Amniotic stem cell (primary cell): ENCODE measurements at regions not wholly inside any gene's neighbourhood (a gene's known extent, or its start where the extent isn't known, plus 50 kb on each side); places are given as distances from the start of the nearest gene placed in this dataset.
"Not testable (repeated sequence)": the region's sequence is repeated elsewhere in the genome, so short reads cannot be mapped to it uniquely, and the experiment has no call there.

Source experiments
- DNase-seq: peaks from one replicate; lab custom pipeline; 2025; lab: John Stamatoyannopoulos, UW

DNA sequence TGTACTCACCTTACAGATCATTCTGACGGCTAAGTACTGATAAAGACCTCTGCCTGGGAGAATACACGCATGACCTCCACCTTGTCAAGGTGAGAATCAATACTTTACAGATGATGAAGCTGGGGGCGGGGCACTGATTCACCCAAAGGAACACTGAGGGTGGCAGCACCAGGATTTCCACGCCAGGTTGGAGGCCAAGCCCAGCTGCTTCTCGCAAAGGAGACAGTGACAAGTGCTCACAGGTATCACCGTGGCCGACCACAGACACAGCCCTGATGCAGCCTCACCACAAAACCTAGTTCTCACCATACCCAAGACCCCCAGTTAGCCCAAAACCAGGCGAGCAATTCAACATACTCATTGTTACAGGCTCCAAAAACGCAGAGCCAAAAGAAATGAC, 434.2 kb downstream of the SOX9 start:
- no peak for DNase-seq

DNA sequence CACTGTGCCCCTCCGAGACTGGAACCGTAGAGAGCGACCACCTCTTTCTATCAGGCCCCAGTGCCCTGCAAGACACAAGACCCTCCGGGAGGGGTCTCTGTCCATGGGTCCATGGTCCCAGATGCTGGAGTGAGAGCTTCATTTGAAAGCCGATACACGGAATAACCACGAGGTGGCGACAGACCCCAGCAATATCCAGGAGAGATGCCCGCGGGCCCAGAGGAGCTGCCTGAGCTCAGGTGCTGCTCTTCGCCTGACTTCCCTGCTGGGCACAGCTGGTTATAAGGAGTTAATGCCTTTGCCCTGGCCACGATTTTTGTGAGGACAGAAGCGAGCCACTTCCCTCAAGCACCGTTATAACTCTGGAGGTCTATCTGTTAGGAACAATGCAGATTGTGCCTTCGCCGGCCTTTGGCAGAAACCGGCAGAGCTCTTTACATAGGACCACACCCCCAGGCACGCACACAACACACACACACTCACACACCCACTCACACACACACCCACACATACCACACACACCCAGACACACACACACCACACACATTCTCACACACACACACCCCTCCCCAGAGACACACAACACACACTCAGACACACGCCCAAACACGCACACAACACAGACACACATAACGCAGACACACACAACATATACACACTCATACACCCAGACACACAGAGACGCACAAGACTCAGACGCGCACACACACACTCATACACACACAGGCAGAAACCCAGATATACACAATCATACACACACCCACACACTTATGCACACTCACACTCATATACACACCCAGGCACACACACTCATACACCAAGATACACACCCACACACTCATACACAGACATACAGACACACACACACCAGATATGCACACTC, 436.4 kb downstream of the SOX9 start:
- DNase-seq: peak; percentile 48

DNA sequence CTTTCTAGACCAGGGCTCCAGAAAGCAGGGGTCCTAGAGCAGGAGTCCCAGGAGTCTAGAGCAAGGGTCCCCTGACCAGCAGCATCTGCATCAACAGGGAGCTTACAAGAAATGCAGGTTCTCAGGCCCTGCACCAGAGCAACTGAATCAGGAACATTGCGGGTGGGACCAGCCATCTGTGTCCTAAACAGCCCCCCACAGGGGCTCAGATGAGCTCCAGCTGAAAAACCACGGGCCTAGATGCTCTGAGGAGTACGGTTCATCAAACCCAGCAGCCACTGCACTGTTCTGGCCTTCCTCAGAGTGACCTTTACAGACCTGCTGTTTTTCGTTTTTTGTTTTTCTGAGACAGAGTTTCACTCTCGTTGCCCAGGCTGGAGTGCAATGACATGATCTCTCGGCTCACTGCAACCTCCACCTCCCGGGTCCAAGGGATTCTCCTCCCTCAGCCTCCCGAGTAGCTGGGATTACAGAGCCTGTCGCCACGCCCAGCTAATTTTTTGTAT, 438.2 kb downstream of the SOX9 start:
- no peak for DNase-seq

DNA sequence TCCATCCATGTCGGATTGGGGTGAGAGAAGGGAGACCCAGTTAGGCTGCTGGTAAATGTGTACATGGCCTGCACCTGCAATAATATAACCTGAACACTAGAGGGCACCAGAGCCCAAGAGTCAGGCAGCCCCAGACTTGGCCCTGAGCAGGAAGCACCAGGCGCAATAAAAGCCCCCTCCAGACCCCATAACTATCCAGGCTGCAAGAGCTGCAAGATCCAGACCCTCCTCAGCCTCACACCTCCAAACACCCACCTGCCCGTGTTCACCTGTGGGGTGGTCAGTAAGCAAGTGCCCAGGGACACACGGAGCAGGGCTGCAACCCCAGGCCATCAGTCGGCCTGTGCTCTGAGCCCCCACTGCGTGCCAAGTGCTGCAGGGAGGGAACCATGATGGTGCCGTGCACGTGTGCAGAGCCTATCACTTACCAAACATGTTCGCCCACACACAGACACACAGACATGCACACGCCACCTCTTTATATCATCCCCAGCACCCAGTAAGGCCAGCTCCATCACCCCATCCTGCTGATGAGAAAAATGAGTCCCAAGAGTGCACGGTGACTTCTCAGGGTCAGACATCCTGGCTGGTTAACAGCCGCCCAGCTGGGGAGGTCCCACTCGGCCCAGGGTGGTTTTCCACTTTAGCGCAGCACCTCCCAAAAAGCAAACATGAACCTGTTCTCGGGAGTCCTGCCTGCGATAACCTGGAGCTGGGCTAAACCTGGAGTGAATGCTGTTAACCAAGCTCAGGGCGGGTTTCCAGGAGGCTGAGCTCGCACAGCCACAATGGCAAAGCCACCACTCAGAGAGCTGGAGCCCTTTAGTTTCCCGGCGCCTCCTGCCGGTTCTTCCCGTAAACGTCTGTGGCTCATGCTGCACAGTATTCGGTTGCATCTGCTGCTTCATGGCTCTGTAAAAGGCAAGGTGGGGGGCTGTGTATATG, 439.8 kb downstream of the SOX9 start:
- no peak for DNase-seq

DNA sequence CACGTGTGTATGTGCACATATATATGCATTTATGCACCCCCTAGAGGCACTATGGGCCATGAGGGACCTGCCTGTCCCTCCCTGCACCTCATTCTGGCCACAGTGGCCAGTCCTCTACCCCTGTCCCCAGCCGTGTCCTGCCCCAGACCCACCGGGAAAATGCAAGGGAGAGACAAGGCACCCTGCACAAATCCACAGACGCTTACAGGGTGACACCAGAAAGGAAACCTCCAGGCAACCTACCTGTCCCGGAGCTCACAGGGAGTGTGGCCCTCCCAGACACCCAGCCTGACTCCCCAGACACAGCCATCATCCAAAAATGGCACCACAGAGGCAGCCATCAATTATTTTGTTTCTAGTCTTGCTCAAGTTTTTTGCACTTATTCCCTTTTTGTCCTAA, 440.4 kb downstream of the SOX9 start:
- DNase-seq: no peak

DNA sequence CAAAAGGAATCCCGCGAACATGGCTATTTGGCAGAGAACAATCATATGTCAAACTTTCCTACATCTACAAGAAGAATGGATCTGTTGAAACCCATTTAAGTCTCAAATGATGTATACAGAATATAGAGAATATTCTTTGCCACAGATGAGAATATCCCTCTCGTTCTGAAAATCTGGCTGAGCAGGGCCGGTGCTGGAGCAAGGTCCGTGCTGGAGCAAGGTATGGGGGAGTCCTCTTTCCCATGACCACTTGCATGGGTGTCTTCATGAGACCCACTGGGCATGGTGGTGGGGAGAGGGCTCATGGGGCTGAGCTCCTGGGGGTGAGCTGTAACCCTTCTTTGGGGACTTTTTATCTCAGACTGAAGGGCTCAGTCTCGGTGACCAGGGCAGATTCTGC, 440.9 kb downstream of the SOX9 start:
- DNase-seq: no peak

DNA sequence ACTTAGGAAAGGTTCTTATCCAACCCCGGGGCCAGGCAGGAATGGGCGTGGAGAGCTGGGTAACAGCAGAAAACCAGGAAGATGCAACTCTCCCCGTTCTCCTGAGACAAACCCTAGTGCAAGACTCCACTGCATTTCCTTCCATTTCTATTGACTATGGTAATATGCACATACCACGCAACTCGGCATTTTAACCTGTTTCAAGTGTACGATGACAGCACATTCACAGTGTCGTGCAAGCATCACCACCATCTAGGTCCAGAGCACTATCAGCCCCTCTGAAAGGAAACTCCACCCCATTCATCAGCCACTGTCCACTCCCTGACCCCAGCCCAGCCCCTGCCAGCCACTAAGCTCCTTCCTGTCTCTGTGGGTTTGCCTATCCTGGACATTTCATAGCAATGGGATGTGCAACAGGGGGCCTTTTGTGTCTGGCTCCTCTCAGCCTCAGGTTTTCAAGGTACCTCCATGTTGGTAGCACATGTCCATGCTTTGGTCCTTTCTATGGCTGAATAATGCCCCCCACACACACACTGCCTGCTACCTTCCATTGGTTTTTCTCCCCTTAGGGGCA, 441.9 kb downstream of the SOX9 start:
- no peak for DNase-seq

DNA sequence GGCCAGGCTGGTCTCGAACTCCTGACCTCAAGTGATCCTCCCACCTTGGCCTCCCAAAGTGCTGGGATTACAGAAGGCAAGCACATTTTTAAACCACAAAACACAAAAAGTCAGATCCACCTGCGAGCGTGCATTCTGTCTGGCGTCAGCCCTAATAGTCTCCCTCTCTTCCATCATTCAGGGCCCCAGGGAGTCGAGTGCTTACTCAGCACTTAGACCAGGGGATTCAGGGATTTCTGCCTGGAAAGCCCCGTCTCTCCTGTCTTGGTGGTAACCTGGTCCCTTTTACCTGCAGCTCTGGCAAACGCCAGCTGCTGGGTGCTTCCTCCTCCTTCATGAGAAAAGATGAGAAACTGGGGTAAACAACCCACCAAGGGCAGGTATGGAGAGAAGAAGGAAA, 443.1 kb downstream of the SOX9 start:
- no peak for DNase-seq

DNA sequence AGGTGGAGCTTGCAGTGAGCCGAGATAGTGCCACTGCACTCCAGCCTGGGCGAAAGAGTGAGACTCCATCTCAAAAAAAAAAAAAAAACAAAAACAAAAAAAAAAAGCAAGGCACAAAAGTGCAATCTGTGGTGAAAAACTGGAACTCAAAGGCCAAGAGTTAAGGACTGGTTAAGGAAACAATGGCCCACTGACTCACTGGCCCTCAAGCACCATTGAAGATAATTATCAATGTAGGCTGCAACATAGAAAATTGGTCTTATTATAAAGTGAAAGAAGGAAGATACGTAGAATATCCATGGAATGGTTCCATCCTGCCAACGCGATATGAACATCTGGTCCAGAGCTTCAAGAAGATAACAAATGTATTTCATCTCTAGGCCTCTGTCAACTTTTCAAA, 444.2 kb downstream of the SOX9 start:
- no peak for DNase-seq

DNA sequence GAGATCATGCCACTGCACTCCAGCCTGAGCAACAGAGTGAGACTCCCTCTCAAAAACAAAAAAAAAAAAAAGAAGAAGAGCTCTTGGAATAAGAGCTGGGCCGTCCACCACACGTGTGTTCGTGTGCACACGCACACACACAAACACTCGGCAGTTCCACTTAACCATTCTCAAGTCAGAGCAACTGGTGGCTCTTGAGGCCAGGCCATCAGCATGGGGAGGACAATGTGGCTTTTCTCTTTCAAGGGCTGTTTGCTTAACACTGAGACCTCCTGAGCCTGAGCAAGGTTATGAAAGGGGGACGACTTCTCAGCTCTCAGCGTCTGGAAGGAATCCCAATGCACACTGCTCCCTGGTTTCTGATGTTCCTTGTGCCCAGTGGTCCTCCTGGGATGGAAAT, 444.9 kb downstream of the SOX9 start:
- DNase-seq: no peak

DNA sequence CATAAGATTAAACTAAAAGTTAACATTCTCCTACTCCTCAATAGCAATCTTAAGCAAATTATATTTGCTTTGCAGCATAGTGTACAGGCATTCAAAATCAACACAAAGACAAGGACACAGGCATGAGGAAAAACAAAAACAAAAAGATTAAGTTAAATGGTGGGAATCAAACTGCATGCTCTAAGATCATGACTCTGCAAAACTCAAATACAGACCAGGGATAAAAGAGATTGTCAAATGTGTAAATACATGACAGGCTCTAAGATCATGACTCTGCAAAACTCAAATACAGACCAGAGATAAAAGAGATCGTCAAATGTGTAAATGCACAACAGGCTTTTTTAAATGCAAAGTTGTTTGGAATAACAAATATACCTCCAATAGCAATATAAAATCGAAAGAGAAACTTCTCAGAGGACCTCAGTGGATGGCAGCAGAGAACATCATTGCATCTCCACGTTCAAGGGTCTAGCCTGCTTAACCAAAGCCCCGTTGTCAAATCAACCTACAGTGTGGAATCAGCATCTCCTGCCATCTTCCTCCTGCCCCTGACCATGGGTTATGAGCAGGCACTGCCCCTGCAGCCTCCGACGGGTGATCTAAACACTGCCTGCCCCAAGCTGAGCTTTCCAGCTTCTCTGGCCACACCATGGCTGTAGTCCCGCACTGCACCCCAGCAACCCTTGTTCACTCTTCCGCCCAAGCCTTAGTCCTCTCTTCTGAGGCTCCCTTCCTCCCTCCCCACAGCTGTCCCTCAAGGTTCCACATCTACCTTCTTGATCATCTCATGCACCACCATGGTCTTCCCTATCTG, 446.1 kb downstream of the SOX9 start:
- DNase-seq: no peak

DNA sequence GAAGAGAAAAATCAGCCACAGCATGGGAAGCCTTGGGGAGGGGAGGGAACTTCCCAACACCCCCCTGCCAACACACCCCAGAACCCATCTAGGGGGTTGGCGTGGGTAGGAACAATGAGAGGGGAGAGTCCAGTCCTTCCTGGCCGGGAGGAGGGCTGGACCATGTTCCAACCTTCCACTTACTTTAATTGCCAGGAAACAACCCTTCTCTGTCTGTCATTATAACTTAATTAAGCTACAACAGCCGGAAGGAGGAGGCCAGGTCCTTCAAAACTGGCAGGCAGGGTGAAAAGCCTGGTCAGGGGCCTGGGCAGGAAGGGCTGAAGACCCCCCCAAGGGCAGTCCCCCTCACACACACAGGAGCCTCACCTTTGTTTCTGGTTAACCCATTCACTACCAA, 447.0 kb downstream of the SOX9 start:
- DNase-seq: no peak

DNA sequence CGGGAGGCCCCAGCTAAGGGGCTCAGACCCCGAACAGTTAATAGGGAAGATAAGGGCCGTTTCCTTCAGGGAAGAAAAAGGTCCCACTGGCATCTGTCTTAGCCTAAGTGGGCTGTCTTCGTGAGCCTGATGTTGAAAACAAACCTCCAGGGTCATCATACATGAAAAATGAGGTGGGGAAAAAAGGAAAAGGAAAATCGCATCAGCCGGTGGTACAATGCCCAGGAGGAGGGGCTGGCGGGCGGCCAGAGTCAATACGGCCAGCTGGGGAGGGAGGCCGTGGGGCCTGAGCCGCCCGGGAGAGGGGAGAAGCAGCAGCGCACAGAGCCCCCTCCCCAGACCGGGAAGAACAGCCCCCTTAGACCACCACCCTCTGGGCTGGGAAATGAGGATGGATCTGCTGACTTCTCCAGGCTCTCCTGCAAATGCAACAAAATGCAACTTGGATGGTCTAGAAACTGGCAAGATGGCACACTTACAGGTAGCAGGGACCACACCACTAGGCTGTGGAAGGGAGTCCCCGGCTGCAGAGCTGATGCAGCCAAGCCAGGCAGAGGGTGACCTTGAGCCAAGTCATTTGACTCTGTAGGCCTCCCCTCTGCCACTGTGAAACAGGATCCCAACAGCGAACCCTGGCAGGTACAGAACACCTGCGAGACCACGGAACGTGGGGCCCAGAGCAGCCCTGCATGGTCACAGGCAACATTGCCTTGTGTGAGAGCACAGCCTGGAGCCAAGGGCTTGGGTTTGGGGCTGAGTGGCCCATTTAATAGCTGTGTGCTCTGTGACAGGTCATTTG, 448.5 kb downstream of the SOX9 start:
- DNase-seq: no peak

DNA sequence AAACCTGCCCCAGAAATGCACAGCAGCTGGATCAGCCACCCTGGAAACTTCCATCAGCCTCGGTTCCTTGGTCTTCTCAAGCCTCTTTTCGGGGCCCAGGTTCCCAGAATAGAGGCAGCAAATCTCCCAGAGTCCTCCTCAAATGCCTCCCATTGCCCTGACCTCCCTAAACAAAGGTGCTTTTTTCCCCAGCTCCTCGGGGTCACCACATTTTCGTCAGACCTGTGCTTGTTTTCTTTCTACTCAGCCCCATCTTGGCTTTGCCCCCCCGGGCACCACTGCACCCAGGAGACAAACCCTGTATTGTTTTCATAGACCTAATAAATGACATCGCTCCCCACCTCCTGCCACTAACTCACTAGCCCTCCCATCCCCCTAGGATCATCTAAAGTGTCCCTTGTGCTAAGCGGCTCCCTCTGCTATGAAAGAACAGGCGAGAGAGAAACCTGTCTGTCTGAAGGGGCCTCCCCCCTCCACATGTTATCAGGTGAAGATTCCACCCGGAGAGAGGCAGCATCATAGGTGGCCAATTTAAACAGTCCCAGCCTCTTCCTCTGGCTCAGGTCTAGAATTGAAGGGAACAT, 451.1 kb downstream of the SOX9 start:
- no peak for DNase-seq

DNA sequence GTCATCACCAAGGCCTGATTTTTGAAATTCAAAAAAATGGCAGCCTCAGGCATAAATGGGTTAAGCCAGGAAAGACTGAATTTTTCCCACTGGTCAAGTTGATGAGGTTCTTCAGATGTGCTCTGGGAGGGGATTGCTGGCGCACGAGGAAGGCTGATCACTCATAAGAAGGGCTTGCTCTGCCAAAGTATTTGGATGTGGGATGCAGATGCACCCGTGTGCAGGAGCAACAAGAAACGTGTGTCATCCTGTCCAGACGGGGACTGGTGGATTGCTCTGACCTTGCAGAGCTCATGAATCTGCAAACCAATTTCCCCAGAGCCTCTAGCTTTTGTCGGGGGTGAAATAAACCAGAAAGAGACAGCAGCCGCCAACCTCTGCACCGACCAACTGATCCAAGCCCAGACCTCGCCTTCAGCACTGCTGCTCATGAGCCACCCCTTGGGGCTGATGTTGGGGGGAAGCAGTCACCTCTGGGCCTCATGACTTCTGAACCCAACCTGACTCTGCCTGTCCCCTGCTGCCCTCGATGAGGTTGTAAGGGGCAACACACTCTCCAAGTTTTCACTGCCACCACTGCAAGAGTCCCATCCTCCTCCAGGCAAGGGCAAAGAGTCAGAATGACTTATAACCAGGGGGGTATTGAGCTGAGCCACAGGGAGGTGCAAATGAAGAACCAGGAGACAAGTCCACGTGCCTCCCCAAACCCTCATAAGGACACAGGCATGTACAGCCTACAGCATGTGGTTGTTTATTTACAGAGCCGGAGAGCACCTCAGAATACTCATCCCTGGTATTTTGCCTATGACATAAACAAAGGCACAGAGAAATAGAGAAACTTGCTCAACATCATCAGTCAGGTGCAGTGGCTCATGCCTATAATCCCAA, 452.0 kb downstream of the SOX9 start:
- no peak for DNase-seq

DNA sequence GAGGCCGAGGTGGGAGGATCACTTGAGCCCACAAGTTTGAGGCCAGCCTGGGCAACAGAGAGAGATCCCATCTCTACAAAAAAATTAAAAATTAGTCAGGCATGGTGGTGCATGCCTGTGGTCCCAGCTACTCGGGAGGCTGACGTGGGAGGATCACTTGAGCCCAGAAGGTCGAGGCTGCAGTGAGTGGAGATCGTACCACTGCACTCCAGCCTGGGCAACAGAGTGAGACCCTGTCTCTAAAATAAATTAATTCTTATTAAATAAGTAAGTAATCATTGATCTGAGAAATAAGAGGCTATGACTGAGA, 452.6 kb downstream of the SOX9 start:
- not testable (repeated sequence) for DNase-seq

DNA sequence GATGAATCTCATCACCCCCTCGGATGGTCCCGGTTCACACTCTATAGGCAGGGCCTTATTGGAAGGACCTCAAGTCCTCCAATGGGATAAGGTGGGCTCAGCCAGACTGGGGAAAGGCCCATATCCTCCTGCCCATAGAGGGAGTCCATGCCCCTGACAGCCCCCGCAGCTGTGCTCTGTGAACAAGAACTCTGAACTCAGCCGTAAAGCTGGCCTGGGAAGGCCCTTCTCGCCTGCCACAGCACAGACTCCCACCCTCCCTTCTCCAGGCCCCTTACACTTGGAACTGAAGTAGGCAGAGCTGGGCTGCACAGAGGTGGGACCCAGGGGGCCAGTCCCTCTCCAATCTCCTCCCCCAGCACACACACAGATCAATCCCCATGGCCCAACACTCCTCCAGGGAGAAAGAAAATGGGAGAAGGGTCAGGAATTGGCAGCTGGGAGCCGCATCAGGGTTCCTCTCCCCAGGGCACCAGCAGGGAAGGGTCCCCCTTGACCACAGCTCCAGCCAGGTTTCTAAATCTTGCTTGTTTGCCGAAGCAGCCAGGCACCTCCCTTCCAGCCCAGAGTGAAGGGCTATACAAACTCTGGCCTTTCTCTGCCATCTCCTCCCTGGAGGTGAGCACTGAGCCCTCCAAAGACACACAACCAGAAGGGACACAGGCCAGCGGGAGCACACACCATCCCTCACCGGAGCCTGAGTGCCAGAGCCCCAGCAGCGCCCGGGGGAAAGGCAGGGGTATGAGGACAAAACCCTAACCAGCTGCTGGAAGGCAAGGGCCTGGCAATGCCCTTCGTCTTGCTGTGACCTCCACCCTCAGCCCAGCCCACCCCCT, 454.1 kb downstream of the SOX9 start:
- DNase-seq: no peak

DNA sequence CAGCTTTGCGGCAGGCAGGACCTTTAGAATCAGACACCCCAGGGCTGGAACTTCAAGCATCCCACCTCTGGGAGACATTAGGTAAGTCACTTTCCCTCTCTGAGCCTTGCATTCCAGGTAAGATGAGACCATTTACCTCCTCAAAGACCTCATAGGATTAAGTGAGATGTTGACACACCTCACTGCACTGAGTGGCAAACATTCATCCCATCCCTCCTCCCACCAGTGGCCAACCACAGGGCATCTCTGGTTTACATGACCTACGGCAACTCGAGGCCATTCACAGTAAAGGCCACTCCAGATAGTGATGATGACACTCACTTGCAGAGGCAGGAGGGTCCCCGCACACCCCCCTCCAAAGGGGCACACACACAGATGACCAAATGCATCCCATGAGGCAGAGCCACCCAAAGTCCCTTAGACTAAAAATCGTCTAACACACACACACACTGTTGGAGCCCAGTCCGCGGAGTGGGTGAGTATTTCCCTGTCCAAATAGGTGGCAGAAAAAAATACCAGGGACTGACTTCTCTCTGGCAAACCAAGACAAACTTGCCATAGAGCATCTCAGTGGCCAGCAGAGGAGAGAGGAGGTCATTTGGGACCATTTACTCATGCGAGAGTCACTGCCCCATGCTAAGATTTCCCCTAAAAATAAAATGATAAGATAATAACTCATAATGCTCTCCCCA, 454.9 kb downstream of the SOX9 start:
- DNase-seq: no peak
